SH-SY5Y (cell line): ENCODE measurements at regions not wholly inside any gene's neighbourhood (a gene's known extent, or its start where the extent isn't known, plus 50 kb on each side); places are given as distances from the start of the nearest gene placed in this dataset.

ENCODE experiments used
- GATA2 ChIP-seq: IDR thresholded peaks from 2 replicates; pipeline ENCODE4 v1.6.1; 2011; ENCODE audit warnings: mild to moderate bottlenecking, low read depth, low read length
- GATA3 ChIP-seq: IDR thresholded peaks from 2 replicates; pipeline ENCODE4 v1.6.1; 2011; ENCODE audit warnings: low read depth, mild to moderate bottlenecking, low read length, moderate library complexity

- TF ChIP-seq GATA2 (no peak), GATA3 (no peak)
These were observed 952.2 kb downstream of the CDH18 start for GRCh38 chr5:19035816-19036215.
